ENCODE measurements at regions not wholly inside any gene's neighbourhood (a gene's known extent, or its start where the extent isn't known, plus 50 kb on each side); places are given as distances from the start of the nearest gene placed in this dataset.

DNA sequence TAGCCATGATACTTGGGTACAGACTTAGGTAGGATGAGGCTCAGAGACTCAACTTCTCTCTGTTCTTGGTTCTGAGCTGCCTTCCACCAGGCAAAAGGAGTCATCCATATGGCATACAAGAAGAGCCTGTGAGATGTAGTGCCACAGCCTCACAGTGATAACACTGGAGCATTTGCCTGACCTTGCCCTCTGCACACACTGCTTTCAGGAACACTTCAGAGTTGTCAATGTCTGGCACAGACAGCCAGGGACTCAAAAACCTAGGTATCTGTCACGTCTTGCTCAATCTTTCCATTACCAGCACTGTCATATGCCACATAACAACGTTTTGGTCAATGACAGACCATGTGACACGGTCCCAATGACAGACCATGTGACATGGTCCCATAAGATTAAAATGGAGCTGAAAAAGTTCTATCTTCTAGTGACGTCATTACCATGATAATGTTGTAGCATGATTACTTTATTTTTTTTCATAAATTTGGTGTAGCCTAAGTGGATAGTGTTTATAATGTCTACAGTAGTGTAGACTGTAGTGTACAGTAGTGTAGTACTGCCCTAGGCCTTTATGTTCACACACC is 199.9 kb upstream of the CTTNBP2NL start:
- Histone ChIP-seq H3K4me2 (no peak overlapping the region), H3K79me2 (ENCODE audit: insufficient read depth, low read depth) (no peaks in the 10 kb centered on the region), H3K4me3 (IDR thresholded peaks at IDR 0.05; ENCODE audit: insufficient read depth, low read depth, low read length) (no peak overlapping the region), H3K27me3 (ENCODE audit: insufficient read depth, low read depth) (no peaks in the 10 kb centered on the region), H3K27ac (no peak overlapping the region), H3K4me1 (ENCODE audit: low read depth, poor library complexity, severe bottlenecking) (no peaks in the 10 kb centered on the region), H4K20me1 (ENCODE audit: insufficient read depth) (no peaks in the 10 kb centered on the region), H2AFZ (ENCODE audit: low read depth) (no peak overlapping the region), H3K9ac (no peak overlapping the region), H3K36me3 (ENCODE audit: insufficient read depth) (no peaks in the 10 kb centered on the region)
- TF ChIP-seq, protein P1, sequence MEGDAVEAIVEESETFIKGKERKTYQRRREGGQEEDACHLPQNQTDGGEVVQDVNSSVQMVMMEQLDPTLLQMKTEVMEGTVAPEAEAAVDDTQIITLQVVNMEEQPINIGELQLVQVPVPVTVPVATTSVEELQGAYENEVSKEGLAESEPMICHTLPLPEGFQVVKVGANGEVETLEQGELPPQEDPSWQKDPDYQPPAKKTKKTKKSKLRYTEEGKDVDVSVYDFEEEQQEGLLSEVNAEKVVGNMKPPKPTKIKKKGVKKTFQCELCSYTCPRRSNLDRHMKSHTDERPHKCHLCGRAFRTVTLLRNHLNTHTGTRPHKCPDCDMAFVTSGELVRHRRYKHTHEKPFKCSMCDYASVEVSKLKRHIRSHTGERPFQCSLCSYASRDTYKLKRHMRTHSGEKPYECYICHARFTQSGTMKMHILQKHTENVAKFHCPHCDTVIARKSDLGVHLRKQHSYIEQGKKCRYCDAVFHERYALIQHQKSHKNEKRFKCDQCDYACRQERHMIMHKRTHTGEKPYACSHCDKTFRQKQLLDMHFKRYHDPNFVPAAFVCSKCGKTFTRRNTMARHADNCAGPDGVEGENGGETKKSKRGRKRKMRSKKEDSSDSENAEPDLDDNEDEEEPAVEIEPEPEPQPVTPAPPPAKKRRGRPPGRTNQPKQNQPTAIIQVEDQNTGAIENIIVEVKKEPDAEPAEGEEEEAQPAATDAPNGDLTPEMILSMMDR (conservative IDR thresholded peaks at IDR 0.05; ENCODE audit: low read depth, low read length): no peak

DNA sequence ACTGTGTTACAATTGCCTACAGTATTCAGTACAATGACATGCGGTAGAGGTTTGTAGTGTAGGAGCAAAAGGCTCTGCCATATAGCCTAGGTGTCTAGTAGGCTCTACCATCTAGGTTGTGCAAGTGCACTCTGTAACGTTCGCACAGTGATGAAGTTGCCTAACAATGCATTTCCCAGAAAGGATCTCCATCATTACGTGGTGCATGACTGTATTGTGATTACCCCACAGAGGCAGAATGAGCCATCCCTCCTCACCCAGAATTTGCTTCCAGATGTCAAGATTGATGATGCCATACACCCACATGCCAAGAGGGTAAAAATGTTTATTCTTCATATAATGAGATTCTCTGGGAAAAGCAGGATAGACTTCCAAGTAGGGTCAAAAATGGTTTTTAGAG is 199.3 kb upstream of the CTTNBP2NL start:
- Histone ChIP-seq H3K27ac (no peak overlapping the region), H3K36me3 (ENCODE audit: insufficient read depth) (no peaks in the 10 kb centered on the region), H4K20me1 (ENCODE audit: insufficient read depth) (no peaks in the 10 kb centered on the region), H3K9ac (no peak overlapping the region), H3K4me2 (no peak overlapping the region), H3K79me2 (ENCODE audit: insufficient read depth, low read depth) (no peaks in the 10 kb centered on the region), H3K4me1 (ENCODE audit: low read depth, poor library complexity, severe bottlenecking) (no peaks in the 10 kb centered on the region), H3K4me3 (IDR thresholded peaks at IDR 0.05; ENCODE audit: insufficient read depth, low read depth, low read length) (no peak overlapping the region), H2AFZ (ENCODE audit: low read depth) (no peak overlapping the region), H3K27me3 (ENCODE audit: insufficient read depth, low read depth) (no peaks in the 10 kb centered on the region)
- TF ChIP-seq, protein P1 (conservative IDR thresholded peaks at IDR 0.05; ENCODE audit: low read depth, low read length): no peak

DNA sequence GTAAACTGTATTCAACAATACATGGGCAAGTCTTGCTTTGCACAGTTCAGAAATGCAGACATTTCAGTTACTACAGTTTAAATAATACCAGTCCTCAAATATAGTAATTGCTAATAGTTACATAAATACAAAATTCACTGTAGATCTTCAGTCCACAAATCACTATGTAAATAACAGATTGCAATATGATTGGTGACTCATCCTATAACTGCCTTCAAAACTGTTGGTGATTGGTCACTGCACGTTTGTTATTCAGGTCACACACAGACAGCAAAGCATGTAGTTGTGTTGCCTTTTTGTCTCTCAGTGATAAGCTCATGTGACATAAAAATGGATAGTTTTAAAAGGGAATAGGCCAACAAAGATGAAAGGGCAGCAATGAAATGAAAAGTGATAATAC is 186.5 kb upstream of the CTTNBP2NL start:
- Histone ChIP-seq H3K36me3 (ENCODE audit: insufficient read depth) (no peaks in the 10 kb centered on the region), H2AFZ (ENCODE audit: low read depth) (no peak overlapping the region), H3K9ac (no peak overlapping the region), H3K4me2 (no peak overlapping the region), H4K20me1 (ENCODE audit: insufficient read depth) (no peaks in the 10 kb centered on the region), H3K4me3 (IDR thresholded peaks at IDR 0.05; ENCODE audit: insufficient read depth, low read depth, low read length) (no peak overlapping the region), H3K4me1 (ENCODE audit: low read depth, poor library complexity, severe bottlenecking) (no peaks in the 10 kb centered on the region), H3K27ac (no peak overlapping the region), H3K27me3 (ENCODE audit: insufficient read depth, low read depth) (no peaks in the 10 kb centered on the region), H3K79me2 (ENCODE audit: insufficient read depth, low read depth) (no peaks in the 10 kb centered on the region)
- TF ChIP-seq, protein P1 (conservative IDR thresholded peaks at IDR 0.05; ENCODE audit: low read depth, low read length): no peak

DNA sequence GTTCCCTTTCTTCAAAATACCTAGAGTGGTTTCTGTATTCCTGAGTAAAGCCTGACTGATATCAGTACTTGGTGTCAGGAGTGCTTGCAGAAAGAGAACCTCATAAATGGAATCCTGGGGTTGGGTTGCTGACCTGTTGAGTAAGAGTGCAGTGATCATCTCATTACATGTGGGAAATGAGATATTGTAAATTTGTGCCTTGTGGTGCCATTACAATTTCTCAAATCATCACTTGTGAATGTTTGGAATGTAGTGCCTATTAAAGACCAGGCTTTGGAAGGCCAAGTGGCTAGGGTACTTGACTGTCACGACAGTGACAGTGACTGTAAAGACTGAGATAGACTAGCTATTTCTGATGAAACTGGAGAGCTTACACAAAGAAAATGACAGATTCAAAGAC is 176.7 kb upstream of the CTTNBP2NL start:
- H3K4me1 ChIP-seq (ENCODE audit: low read depth, poor library complexity, severe bottlenecking): no peaks in the 10 kb centered on the region
- no peak overlapping the region for H3K27ac ChIP-seq
- TF ChIP-seq, protein P1 (conservative IDR thresholded peaks at IDR 0.05; ENCODE audit: low read depth, low read length): no peak

More for the DNA sequence above, 176.7 kb upstream of the CTTNBP2NL start:
- no peaks in the 10 kb centered on the region for H3K27me3 ChIP-seq (ENCODE audit: insufficient read depth, low read depth)
- H3K4me3 ChIP-seq (IDR thresholded peaks at IDR 0.05; ENCODE audit: insufficient read depth, low read depth, low read length): no peak overlapping the region
- H4K20me1 ChIP-seq (ENCODE audit: insufficient read depth): no peaks in the 10 kb centered on the region
- H2AFZ ChIP-seq (ENCODE audit: low read depth): no peak overlapping the region
- H3K4me2 ChIP-seq: no peak overlapping the region
- no peak overlapping the region for H3K9ac ChIP-seq
- no peaks in the 10 kb centered on the region for H3K36me3 ChIP-seq (ENCODE audit: insufficient read depth)
- no peaks in the 10 kb centered on the region for H3K79me2 ChIP-seq (ENCODE audit: insufficient read depth, low read depth)
